Femur (tissue), 1 donor: ENCODE measurements at regions not wholly inside any gene's neighbourhood (a gene's known extent, or its start where the extent isn't known, plus 50 kb on each side); places are given as distances from the start of the nearest gene placed in this dataset.
"Not testable (repeated sequence)": the region's sequence is repeated elsewhere in the genome, so short reads cannot be mapped to it uniquely, and the experiment has no call there.

Experiments used
- DNase-seq: peaks from one replicate; pipeline ENCODE4 v3.0.0-alpha.2; 2017

GRCh38 chr9:129430940-129431643 lies 189.8 kb downstream of the C9orf50 start:
- no peak for DNase-seq

GRCh38 chr9:129428864-129429577 lies 191.9 kb downstream of the C9orf50 start:
- DNase-seq, result no peak

GRCh38 chr9:129427149-129427548 lies 193.8 kb downstream of the C9orf50 start:
- no peak for DNase-seq

- DNase-seq, result not testable (repeated sequence)
Measured at GRCh38 chr9:129423755-129424154, 197.1 kb downstream of the C9orf50 start.

GRCh38 chr9:129423216-129423615 lies 197.7 kb downstream of the C9orf50 start:
- DNase-seq, result no peak

GRCh38 chr9:129422843-129423192 lies 198.1 kb downstream of the C9orf50 start:
- no peak for DNase-seq

- DNase-seq, result no peak
Measured at GRCh38 chr9:129422032-129422842, 198.7 kb downstream of the C9orf50 start.

- DNase-seq, result no peak
Measured at GRCh38 chr9:129421371-129421770, 199.5 kb downstream of the C9orf50 start.

- no peak for DNase-seq
Measured at GRCh38 chr9:129420721-129421120, 200.2 kb downstream of the C9orf50 start.

- no peak for DNase-seq
Measured at GRCh38 chr9:129419382-129419899, 201.5 kb downstream of the C9orf50 start.

- no peak for DNase-seq
Measured at GRCh38 chr9:129418451-129418850, 202.4 kb downstream of the C9orf50 start.

- DNase-seq, result no peak
Measured at GRCh38 chr9:129416821-129417539, 203.9 kb downstream of the C9orf50 start.

GRCh38 chr9:129415942-129416651 lies 204.8 kb downstream of the C9orf50 start:
- no peak for DNase-seq

GRCh38 chr9:129414993-129415941 lies 205.6 kb downstream of the C9orf50 start:
- DNase-seq, result no peak

- DNase-seq, result peak; percentile 67
Measured at GRCh38 chr9:129414377-129414992, 206.4 kb downstream of the C9orf50 start.

GRCh38 chr9:129413537-129414376 lies 207.1 kb downstream of the C9orf50 start:
- DNase-seq, result peak; percentile 98

GRCh38 chr9:129412814-129413536 lies 207.9 kb downstream of the C9orf50 start:
- peak; percentile 84 for DNase-seq

GRCh38 chr9:129412176-129412813 lies 208.6 kb downstream of the C9orf50 start:
- DNase-seq, result not testable (repeated sequence)
